ENCODE measurements at regions not wholly inside any gene's neighbourhood (a gene's known extent, or its start where the extent isn't known, plus 50 kb on each side); places are given as distances from the start of the nearest gene placed in this dataset.

- no peak for DNase-seq (ENCODE audit: low spot score)
Observed at GRCh38 chr4:131054489-131055019, 1958.6 kb downstream of the C4orf33 start.

DNA sequence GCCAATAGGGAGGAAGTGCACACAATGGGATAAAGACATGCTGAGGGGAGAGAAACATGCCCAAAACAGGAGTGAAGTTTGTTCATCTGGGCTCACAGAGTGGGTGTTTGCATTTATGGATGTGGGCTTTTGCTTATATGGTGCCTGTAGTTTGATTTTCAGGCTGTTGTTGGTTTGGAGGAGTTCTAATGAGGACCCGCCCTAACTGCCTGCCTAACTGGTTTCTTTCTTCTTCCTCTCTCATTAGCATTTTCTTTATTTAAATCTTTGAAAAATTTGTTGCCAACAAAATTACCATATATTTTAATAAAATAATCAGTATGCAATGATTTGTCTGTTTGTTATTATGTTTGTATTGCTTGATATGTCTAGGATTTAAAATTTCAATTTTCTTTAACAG is 1965.8 kb downstream of the C4orf33 start:
- DNase-seq (ENCODE audit: low spot score): no peak

GRCh38 chr4:131063878-131064277 is 1967.9 kb downstream of the C4orf33 start:
- DNase-seq (ENCODE audit: low spot score): no peak

GRCh38 chr4:131081069-131081468 is 1985.1 kb downstream of the C4orf33 start:
- DNase-seq (ENCODE audit: low spot score): no peak

GRCh38 chr4:131084997-131085396 is 1989.0 kb downstream of the C4orf33 start:
- no peak for DNase-seq (ENCODE audit: low spot score)

- peak; percentile 28 for DNase-seq (ENCODE audit: low spot score)
Observed at GRCh38 chr4:131091896-131092295, 1995.9 kb downstream of the C4orf33 start.

DNA sequence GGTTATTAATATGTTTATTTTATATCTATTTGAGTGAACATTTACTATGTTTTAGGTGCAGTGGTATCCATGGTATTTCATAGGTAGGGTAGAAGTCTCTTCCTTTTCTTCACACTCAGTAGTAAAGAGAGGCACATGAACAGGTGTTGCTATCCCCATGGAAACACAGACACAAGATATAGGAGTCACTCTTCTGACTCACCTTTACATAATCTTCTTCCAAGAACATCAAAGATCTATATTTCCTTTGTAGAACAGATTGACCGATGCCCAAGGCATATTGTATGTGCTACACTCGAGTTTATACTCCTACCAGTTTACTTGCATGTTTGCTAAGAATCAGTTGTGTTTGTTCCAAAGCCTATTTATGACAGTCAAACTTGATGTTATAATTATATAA is 1997.4 kb downstream of the C4orf33 start:
- DNase-seq (ENCODE audit: low spot score): no peak

DNA sequence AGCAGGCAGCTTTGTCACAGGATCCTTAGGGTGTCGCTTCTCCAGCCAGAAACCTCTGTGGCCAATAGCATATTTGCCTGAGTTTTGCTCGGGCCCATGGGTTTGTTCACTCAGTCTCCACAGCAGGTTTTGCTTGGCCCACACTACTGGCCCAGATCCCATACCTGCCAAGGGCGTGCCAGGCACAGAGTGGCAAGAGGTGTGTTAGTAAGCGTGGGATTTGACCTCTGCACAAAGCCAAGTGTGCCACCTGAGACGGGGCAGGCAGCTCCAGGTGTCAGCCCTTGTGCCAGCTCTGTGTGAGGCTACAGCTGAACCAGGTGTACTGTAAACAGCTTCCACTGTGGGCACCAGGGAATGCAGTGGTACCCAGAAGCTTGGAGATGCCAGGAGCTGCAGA is 2003.0 kb downstream of the C4orf33 start:
- DNase-seq (ENCODE audit: low spot score): no peak

DNA sequence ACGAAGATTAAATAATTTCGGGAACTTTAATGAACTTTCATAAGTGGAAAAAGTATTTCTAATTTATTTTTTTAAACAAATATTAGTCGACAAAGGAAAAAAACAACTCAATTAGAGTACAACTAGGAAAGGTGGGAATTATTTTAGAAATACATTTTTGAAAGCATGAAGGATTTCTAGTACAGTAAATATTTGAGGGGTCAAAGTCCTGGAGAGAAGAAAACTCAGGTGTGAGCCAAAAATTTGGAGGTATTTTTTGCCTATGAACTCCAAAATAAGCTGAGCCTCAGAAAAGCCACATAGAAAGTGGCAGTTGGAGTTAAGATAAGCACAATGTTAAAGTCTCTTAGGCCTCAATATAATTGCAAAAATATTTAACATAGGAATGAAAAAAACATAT is 2017.3 kb downstream of the C4orf33 start:
- DNase-seq (ENCODE audit: low spot score): no peak

DNA sequence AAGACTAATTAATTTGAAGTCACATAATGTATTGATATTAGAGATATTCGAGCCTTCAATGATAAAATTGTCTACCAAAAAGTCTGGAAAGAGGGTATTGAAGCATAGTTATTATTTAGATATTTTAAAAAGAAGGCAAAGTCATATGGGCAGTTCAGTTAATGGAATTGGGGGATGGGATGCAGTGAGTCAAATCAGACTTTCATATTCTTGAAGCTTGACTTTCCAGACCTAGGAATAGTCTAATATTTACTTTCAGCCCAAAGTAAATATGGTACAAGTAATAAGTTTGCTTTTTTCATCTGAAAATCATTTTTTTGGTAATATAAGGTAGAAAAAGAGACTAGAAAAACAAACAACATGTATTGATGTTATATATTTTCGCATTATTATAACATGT is 2017.8 kb downstream of the C4orf33 start:
- no peak for DNase-seq (ENCODE audit: low spot score)

DNA sequence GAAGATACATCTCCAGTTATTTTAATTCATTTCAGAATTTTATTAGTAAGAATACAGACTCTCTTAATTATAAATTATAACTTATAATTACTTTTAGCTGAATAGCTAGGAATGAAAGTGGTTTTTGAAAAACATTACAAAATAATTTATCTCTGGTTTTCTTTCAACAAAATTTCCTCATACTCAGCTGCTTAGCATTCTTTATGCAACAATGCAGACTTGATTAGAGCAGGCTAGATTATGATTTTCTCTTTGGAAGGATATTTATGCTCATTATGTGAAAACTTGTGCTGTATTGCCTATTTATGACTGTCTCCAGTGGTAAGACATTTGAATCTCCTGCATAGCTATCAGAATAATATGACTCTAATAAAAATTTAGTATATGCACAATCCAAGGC is 2023.7 kb downstream of the C4orf33 start:
- DNase-seq (ENCODE audit: low spot score): no peak

DNA sequence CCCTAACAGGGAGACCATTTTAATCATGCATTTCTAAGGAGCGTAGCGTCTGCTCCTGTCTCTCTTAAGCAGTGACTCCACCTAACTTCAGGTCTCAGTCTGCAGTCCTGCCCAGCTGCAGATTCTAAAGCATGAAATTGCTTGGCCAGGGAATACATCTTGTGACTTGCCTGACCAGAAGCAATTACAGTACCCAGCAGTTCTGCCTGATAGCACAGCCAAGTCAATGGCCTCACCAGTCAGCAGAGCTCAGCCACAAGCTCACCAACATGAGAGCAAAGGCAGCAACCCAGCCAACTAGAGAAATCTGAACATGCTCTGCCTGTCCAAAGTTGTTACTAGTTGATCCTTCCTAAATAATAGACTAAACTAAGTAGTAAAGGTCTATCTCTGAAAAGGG is 2011.9 kb upstream of the PCDH10 start:
- no peak for DNase-seq (ENCODE audit: low spot score)

DNA sequence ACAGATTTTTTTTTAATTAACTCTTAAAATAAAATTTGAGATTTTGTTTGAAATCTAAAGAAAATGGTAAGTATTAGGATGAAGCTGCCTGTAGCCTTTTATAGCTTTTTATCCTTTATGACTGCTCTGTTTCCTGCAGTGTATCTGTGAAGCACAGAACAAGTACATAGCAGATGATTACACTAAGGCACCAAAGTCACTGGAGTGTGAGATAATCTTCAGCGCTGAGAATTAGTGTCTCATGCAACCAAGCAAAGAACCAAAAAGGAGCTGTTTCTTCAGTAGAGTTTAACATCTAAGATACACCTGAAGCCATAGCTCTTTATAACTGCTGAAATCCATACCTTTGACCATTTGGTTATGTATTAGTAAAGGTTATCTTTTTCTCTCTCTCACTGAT is 1989.8 kb upstream of the PCDH10 start:
- DNase-seq (ENCODE audit: low spot score): peak; percentile 2

- no peak for DNase-seq (ENCODE audit: low spot score)
Observed at GRCh38 chr4:131192318-131192717, 1956.8 kb upstream of the PCDH10 start.

DNA sequence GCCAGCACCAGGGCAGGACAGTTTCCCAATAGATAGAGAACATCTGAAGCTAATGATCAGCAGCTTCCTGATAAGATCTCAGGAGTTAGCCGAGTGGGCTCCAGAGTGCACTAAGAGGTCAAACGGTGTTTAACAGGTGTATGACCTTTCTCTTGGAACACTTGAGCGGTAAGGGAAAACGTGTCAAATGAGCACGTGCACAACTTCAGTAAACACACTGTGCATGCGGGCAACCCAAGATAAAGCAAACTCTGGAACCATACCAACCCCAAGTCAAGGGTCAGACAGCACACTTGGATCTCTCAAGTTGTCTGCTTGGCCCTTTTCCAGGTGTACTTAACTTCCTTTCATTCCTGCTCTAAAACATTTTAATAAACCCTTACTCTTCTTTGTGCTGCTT is 1941.5 kb upstream of the PCDH10 start:
- DNase-seq (ENCODE audit: low spot score): no peak

GRCh38 chr4:131248314-131248713 is 1900.8 kb upstream of the PCDH10 start:
- no peak for DNase-seq (ENCODE audit: low spot score)

- no peak for DNase-seq (ENCODE audit: low spot score)
Observed at GRCh38 chr4:131251321-131251720, 1897.8 kb upstream of the PCDH10 start.

DNA sequence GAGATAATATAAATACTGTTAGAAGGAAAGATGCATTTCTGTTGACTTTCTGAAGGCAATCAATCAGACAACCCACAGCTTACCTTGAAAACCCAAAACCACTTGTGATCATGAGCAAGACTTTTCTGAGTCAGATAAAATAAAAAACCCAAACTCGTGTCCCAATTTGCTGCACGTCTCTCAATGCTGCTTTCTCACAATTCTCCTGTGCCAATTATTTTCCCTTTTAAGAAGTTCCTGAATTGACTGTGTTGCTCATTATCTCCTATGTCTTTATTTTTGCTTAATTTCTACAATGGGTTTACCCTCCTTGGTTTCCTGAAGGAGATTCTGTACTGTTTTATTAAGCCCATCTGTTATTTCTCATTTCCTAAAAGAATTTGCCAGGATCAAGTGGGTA is 1891.9 kb upstream of the PCDH10 start:
- DNase-seq (ENCODE audit: low spot score): no peak

- no peak for DNase-seq (ENCODE audit: low spot score)
Observed at GRCh38 chr4:131258361-131258760, 1890.7 kb upstream of the PCDH10 start.

GRCh38 chr4:131288441-131288840 is 1860.7 kb upstream of the PCDH10 start:
- DNase-seq (ENCODE audit: low spot score): no peak

- no peak for DNase-seq (ENCODE audit: low spot score)
Observed at GRCh38 chr4:131296192-131296591, 1852.9 kb upstream of the PCDH10 start.

GRCh38 chr4:131302108-131302507 is 1847.0 kb upstream of the PCDH10 start:
- no peak for DNase-seq (ENCODE audit: low spot score)

DNA sequence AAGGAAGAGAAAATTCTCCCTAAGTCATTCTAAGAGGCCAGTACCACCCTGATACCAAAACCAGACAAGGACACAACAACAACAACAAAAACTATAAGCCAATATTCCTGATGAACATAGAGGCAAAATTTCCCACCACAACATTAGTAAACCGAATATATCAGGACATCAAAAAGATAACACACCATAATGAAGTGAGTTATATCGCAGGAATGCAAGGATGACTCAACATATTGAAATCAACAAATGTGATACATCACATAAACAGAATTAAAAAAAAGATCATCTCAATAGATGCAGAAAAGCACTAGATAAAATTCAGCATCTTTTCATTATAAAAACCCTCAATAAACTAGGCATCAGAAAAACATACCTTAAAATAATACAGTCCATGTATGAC is 1844.4 kb upstream of the PCDH10 start:
- DNase-seq (ENCODE audit: low spot score): no peak

GRCh38 chr4:131309628-131310027 is 1839.5 kb upstream of the PCDH10 start:
- no peak for DNase-seq (ENCODE audit: low spot score)

GRCh38 chr4:131316086-131316485 is 1833.0 kb upstream of the PCDH10 start:
- DNase-seq (ENCODE audit: low spot score): no peak
